Erythroblast (primary cell): ENCODE measurements at regions not wholly inside any gene's neighbourhood (a gene's known extent, or its start where the extent isn't known, plus 50 kb on each side); places are given as distances from the start of the nearest gene placed in this dataset.

Experiments used
- DNase-seq, 2 experiments: peaks; one replicate each; lab custom pipeline; 2025; lab: John Stamatoyannopoulos, UW
- GATA1 ChIP-seq: IDR thresholded peaks from 2 replicates; pipeline ENCODE4 v1.6.1; 2011; ENCODE audit warnings: low read depth, mild to moderate bottlenecking, control low read depth, low read length, moderate library complexity
- POLR2A ChIP-seq: IDR thresholded peaks from 2 replicates; pipeline ENCODE4 v1.6.1; 2011; ENCODE audit warnings: mild to moderate bottlenecking, low read length

- DNase-seq = no peak
- TF ChIP-seq POLR2A (no peak), GATA1 (no peak)
These were observed 55.3 kb upstream of the BMPER start for GRCh38 chr7:33849971-33850559.

GRCh38 chr7:33850768-33851167 is 54.6 kb upstream of the BMPER start:
- TF ChIP-seq GATA1 (no peak), POLR2A (no peak)
- DNase-seq = no peak

GRCh38 chr7:33852838-33853237 is 52.5 kb upstream of the BMPER start:
- DNase-seq = no peak
- TF ChIP-seq POLR2A = no peak
- TF ChIP-seq GATA1 = no peak

GRCh38 chr7:33853361-33854062 is 51.8 kb upstream of the BMPER start:
- no peak for DNase-seq

GRCh38 chr7:33854178-33854577 is 51.2 kb upstream of the BMPER start:
- DNase-seq = no peak
- TF ChIP-seq GATA1 (no peak), POLR2A (no peak)

More at GRCh38 chr7:33853361-33854062, 51.8 kb upstream of the BMPER start:
- TF ChIP-seq GATA1 (no peak), POLR2A (no peak)

- DNase-seq = no peak
- TF ChIP-seq POLR2A (no peak), GATA1 (no peak)
These were observed 50.5 kb upstream of the BMPER start for GRCh38 chr7:33854801-33855350.
